Uterus (tissue), 3 donors: ENCODE measurements at regions not wholly inside any gene's neighbourhood (a gene's known extent, or its start where the extent isn't known, plus 50 kb on each side); places are given as distances from the start of the nearest gene placed in this dataset.

Experiments
- DNase-seq, 2 donors: peaks; one replicate each; pipeline ENCODE4 v3.0.0-alpha.2; 2019 to 2020
- H3K27ac ChIP-seq, 2 donors: fragments of 200-600 bp; sonication (generic); 1 replicate in 1 of 2; 2 replicates in 1 of 2; pipeline ENCODE4 v1.5.1; 2016 to 2018
- H3K27me3 ChIP-seq, 2 donors: fragments of 200-600 bp; sonication (generic); one replicate each; pipeline ENCODE4 v1.5.1; 2018 to 2019; ENCODE audit warnings: control low read depth in 1 of 2
- H3K36me3 ChIP-seq, 2 donors: fragments of 200-600 bp; sonication (generic); one replicate each; pipeline ENCODE4 v1.5.1; 2019; ENCODE audit warnings: control low read depth in 1 of 2
- H3K4me1 ChIP-seq, 2 donors: fragments of 200-600 bp; sonication (generic); one replicate each; pipeline ENCODE4 v1.5.1; 2018 to 2019; ENCODE audit warnings: control low read depth in 1 of 2
- H3K4me3 ChIP-seq, 2 donors: fragments of 200-600 bp; sonication (generic); 1 replicate in 1 of 2; 2 replicates in 1 of 2; pipeline ENCODE4 v1.5.1; 2018 to 2019; ENCODE audit warnings: mild to moderate bottlenecking in 1 of 2
- H3K9me3 ChIP-seq, 2 donors: fragments of 200-600 bp; sonication (generic); one replicate each; pipeline ENCODE4 v1.5.1; 2019; ENCODE audit warnings: control low read depth in 1 of 2
- POLR2A ChIP-seq, 2 donors: fragments of 450-650 bp; IDR thresholded peaks; one replicate each; pipeline ENCODE4 v1.6.1; 2016; ENCODE audit warnings: antibody characterized with exemption in 2 of 2, mild to moderate bottlenecking in 1 of 2, moderate library complexity in 1 of 2
- intact Hi-C: fragments of 100-400 bp; cut with DNase I; formaldehyde crosslinking; loops from one replicate; pipeline ENCODE4 v1.15.1; 2023; ENCODE audit warnings: low total_unique reads
- TF ChIP-seq, protein P1 (sequence below), 4 experiments: fragments of 200-600 bp in 2 of 4; fragments of 450-650 bp in 2 of 4; sonication (generic) in 2 of 4; IDR thresholded peaks; one replicate each; pipeline ENCODE4 v1.5.1; 2016 to 2019; ENCODE audit warnings: antibody characterized with exemption in 4 of 4, mild to moderate bottlenecking in 2 of 4, moderate library complexity in 1 of 4
- donor health status: DM: yes; HTN: yes; CAD: no.

DNA sequence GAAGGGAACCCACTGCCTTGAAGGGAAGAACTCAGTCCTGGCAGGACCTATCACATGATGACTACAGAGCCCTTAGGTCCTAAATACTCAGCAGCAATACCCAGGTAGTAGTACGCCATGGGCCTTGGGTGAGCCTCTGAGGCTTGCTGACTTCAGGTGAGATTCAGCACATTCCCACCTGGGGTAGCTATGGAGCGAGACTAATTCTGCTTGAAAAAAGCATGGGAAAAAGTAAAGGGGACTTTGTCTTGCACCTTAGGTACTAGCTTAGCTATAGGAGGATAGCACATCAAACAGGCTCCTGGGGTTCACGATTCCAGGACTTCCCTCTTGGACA is 98.2 kb upstream of the MEOX2 start:
- no peak overlapping the region for H3K27ac ChIP-seq

DNA sequence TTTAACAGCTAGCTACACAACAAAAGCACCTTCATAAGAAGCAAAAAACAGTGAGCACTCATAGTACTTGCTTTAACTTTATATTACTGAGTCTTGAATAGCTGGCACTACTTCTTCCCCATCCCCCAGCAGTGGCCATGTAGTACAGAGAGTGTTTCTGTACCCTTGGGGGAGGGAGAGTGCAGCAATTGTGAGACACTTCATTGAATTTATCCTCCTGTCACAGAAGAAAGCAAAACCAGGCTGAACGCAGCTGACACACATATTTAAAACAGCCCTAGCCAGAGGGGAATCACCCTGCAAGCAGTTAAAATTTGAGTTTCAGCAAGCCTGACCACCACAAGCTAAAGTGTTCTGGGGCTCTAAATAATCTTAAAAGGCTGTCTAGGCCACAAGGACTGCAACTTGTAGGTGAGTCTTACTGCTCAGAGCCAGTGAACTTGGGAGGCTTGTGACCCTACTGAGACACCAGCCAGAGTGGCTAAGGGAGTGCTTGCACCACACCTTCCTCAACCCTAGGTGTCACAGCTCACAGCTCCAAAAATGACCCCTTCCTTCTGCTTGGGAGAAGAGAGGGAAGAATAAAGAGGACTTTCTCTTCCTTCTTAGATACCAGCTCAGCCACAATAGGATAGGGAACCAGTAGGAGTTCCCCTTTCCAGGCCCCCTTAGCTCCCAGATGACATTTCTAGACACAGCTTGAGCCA is 97.7 kb upstream of the MEOX2 start:
- TF ChIP-seq POLR2A (IDR thresholded peaks at IDR 0.05) = no peak
- TF ChIP-seq, protein P1, sequence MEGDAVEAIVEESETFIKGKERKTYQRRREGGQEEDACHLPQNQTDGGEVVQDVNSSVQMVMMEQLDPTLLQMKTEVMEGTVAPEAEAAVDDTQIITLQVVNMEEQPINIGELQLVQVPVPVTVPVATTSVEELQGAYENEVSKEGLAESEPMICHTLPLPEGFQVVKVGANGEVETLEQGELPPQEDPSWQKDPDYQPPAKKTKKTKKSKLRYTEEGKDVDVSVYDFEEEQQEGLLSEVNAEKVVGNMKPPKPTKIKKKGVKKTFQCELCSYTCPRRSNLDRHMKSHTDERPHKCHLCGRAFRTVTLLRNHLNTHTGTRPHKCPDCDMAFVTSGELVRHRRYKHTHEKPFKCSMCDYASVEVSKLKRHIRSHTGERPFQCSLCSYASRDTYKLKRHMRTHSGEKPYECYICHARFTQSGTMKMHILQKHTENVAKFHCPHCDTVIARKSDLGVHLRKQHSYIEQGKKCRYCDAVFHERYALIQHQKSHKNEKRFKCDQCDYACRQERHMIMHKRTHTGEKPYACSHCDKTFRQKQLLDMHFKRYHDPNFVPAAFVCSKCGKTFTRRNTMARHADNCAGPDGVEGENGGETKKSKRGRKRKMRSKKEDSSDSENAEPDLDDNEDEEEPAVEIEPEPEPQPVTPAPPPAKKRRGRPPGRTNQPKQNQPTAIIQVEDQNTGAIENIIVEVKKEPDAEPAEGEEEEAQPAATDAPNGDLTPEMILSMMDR (IDR thresholded peaks at IDR 0.05) = no peak
- no peak for DNase-seq
- H3K27ac ChIP-seq = no peak overlapping the region
- intact Hi-C loops = no loop called here
- H3K36me3 ChIP-seq = no peaks in the 10 kb centered on the region
- H3K4me3 ChIP-seq = no peak overlapping the region
- H3K9me3 ChIP-seq = no peaks in the 10 kb centered on the region
- H3K27me3 ChIP-seq = no peaks in the 10 kb centered on the region
- no peaks in the 10 kb centered on the region for H3K4me1 ChIP-seq

More for the DNA sequence above, 98.2 kb upstream of the MEOX2 start:
- Histone ChIP-seq H3K36me3 (no peaks in the 10 kb centered on the region), H3K27me3 (no peaks in the 10 kb centered on the region), H3K4me3 (no peak overlapping the region), H3K4me1 (no peaks in the 10 kb centered on the region), H3K9me3 (no peaks in the 10 kb centered on the region)
- TF ChIP-seq, protein P1 (IDR thresholded peaks at IDR 0.05) = no peak
- intact Hi-C loops = no loop called here
- no peak for DNase-seq

DNA sequence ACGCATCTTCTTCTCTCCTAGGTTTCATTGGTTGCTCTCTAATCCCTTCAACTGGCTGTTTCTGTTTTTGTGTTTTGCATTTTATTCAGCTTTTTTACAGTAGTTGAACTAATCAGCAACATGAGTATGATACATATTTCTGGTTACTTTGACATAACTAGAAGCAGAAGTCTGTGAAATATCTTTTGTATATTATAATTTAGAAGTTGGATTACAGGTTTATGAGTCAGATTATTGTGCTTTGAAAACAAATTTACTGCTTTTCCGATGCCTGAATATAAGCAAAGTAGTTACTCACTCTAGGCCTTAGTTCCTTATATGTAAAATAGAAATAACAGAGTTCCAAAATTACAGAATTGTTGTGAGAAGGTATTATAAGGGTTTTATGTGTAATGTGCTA is 96.2 kb upstream of the MEOX2 start:
- no peak overlapping the region for H3K27ac ChIP-seq
- no peaks in the 10 kb centered on the region for H3K27me3 ChIP-seq
- H3K4me3 ChIP-seq = no peak overlapping the region
- no peaks in the 10 kb centered on the region for H3K9me3 ChIP-seq
- DNase-seq = no peak
- intact Hi-C loops = no loop called here
- no peak for TF ChIP-seq POLR2A (IDR thresholded peaks at IDR 0.05)
- TF ChIP-seq, protein P1 (IDR thresholded peaks at IDR 0.05) = no peak
- no peaks in the 10 kb centered on the region for H3K36me3 ChIP-seq
- H3K4me1 ChIP-seq = no peaks in the 10 kb centered on the region

- TF ChIP-seq POLR2A (IDR thresholded peaks at IDR 0.05) = no peak
- TF ChIP-seq, protein P1 (IDR thresholded peaks at IDR 0.05) = no peak
- no peaks in the 10 kb centered on the region for H3K4me1 ChIP-seq
- no peaks in the 10 kb centered on the region for H3K27me3 ChIP-seq
- no peak for DNase-seq
- no peaks in the 10 kb centered on the region for H3K36me3 ChIP-seq
- no peaks in the 10 kb centered on the region for H3K9me3 ChIP-seq
- H3K4me3 ChIP-seq = no peak overlapping the region
- intact Hi-C loops = no loop called here
- H3K27ac ChIP-seq = no peak overlapping the region
Measured at GRCh38 chr7:15781944-15782343, 95.5 kb upstream of the MEOX2 start.

- no peaks in the 10 kb centered on the region for H3K9me3 ChIP-seq
- no peaks in the 10 kb centered on the region for H3K36me3 ChIP-seq
- DNase-seq = no peak
- no peak overlapping the region for H3K27ac ChIP-seq
- no peaks in the 10 kb centered on the region for H3K27me3 ChIP-seq
- no peaks in the 10 kb centered on the region for H3K4me1 ChIP-seq
- no peak for TF ChIP-seq POLR2A (IDR thresholded peaks at IDR 0.05)
- TF ChIP-seq, protein P1 (IDR thresholded peaks at IDR 0.05) = no peak
- no peak overlapping the region for H3K4me3 ChIP-seq
- intact Hi-C loops = no loop called here
Measured at GRCh38 chr7:15780271-15780670, 93.8 kb upstream of the MEOX2 start.
